ENCODE measurements at regions not wholly inside any gene's neighbourhood (a gene's known extent, or its start where the extent isn't known, plus 50 kb on each side); places are given as distances from the start of the nearest gene placed in this dataset.

DNA sequence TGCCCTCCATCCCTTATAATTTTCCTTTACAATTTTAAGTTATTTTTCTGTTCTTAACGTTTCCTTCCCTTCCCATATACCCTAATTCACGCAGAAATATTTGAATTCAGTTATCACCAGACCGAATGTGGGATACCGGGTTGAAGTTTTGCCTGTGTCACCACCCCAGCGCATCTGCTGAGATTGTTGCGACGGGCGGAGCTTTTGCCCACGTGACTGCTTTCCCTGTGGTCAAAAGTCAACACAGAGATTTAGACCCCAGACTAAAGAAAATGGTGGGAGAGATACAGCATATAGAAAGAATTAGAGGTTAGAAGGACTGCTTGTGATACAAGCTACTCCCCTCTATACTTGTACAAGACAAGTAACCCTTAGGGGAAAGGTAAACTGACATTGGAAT lies 326.4 kb upstream of the CTNND2 start:
- no peak for TF ChIP-seq ZNF140 (tag by site-specific recombination; IDR thresholded peaks at IDR 0.05)
- TF ChIP-seq, protein P1, sequence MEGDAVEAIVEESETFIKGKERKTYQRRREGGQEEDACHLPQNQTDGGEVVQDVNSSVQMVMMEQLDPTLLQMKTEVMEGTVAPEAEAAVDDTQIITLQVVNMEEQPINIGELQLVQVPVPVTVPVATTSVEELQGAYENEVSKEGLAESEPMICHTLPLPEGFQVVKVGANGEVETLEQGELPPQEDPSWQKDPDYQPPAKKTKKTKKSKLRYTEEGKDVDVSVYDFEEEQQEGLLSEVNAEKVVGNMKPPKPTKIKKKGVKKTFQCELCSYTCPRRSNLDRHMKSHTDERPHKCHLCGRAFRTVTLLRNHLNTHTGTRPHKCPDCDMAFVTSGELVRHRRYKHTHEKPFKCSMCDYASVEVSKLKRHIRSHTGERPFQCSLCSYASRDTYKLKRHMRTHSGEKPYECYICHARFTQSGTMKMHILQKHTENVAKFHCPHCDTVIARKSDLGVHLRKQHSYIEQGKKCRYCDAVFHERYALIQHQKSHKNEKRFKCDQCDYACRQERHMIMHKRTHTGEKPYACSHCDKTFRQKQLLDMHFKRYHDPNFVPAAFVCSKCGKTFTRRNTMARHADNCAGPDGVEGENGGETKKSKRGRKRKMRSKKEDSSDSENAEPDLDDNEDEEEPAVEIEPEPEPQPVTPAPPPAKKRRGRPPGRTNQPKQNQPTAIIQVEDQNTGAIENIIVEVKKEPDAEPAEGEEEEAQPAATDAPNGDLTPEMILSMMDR (tag by site-specific recombination; IDR thresholded peaks at IDR 0.05) = no peak
- TF ChIP-seq OSR2 (tag by site-specific recombination; IDR thresholded peaks at IDR 0.05) = no peak
- no peak for TF ChIP-seq ZNF184 (tag by site-specific recombination; IDR thresholded peaks at IDR 0.05)
- TF ChIP-seq, protein P2, sequence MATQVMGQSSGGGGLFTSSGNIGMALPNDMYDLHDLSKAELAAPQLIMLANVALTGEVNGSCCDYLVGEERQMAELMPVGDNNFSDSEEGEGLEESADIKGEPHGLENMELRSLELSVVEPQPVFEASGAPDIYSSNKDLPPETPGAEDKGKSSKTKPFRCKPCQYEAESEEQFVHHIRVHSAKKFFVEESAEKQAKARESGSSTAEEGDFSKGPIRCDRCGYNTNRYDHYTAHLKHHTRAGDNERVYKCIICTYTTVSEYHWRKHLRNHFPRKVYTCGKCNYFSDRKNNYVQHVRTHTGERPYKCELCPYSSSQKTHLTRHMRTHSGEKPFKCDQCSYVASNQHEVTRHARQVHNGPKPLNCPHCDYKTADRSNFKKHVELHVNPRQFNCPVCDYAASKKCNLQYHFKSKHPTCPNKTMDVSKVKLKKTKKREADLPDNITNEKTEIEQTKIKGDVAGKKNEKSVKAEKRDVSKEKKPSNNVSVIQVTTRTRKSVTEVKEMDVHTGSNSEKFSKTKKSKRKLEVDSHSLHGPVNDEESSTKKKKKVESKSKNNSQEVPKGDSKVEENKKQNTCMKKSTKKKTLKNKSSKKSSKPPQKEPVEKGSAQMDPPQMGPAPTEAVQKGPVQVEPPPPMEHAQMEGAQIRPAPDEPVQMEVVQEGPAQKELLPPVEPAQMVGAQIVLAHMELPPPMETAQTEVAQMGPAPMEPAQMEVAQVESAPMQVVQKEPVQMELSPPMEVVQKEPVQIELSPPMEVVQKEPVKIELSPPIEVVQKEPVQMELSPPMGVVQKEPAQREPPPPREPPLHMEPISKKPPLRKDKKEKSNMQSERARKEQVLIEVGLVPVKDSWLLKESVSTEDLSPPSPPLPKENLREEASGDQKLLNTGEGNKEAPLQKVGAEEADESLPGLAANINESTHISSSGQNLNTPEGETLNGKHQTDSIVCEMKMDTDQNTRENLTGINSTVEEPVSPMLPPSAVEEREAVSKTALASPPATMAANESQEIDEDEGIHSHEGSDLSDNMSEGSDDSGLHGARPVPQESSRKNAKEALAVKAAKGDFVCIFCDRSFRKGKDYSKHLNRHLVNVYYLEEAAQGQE (tag by site-specific recombination; IDR thresholded peaks at IDR 0.05) = no peak
- TF ChIP-seq, protein P3, sequence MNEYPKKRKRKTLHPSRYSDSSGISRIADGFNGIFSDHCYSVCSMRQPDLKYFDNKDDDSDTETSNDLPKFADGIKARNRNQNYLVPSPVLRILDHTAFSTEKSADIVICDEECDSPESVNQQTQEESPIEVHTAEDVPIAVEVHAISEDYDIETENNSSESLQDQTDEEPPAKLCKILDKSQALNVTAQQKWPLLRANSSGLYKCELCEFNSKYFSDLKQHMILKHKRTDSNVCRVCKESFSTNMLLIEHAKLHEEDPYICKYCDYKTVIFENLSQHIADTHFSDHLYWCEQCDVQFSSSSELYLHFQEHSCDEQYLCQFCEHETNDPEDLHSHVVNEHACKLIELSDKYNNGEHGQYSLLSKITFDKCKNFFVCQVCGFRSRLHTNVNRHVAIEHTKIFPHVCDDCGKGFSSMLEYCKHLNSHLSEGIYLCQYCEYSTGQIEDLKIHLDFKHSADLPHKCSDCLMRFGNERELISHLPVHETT (tag by site-specific recombination; IDR thresholded peaks at IDR 0.05) = no peak
- no peak for TF ChIP-seq ZSCAN30 (tag by site-specific recombination; IDR thresholded peaks at IDR 0.05)
- no peak for TF ChIP-seq HOXA7 (CRISPR knock-in tag; IDR thresholded peaks at IDR 0.05; ENCODE audit: borderline replicate concordance)
- TF ChIP-seq ZNF521 (tag by site-specific recombination; IDR thresholded peaks at IDR 0.05) = no peak
- TF ChIP-seq TCF7L2 (IDR thresholded peaks at IDR 0.05; ENCODE audit: borderline replicate concordance, low read depth, low read length) = no peak
